B cell (primary cell): ENCODE measurements at regions not wholly inside any gene's neighbourhood (a gene's known extent, or its start where the extent isn't known, plus 50 kb on each side); places are given as distances from the start of the nearest gene placed in this dataset.

Experiments used
- ATAC-seq: fragments of 200-7000 bp; cut with Tn5 transposase; one replicate; pipeline ENCODE4 v1.10.0; 2021; ENCODE audit warnings: low read depth, mild to moderate bottlenecking, moderate number of reproducible peaks, moderate library complexity
- CTCF ChIA-PET: fragments of 350-600 bp; sonication (Branson Sonifier 250); formaldehyde crosslinking; loops from one replicate; lab custom pipeline; 2021; ENCODE audit warnings: antibody characterized with exemption, inconsistent platforms; lab: Charles Lee
- POLR2A ChIA-PET: fragments of 350-600 bp; sonication (Branson Sonifier 250); formaldehyde crosslinking; loops from one replicate; lab custom pipeline; 2021; ENCODE audit warnings: antibody characterized with exemption; lab: Charles Lee
- DNase-seq: peaks from one replicate; pipeline ENCODE4 v3.0.0; 2013
- H2AFZ ChIP-seq: 2 replicates; pipeline ENCODE4 v1.6.1; 2012; ENCODE audit warnings: mild to moderate bottlenecking, low read depth, low read length; ENCODE audit not compliant: insufficient read depth, poor library complexity, severe bottlenecking
- H3K27ac ChIP-seq, 2 donors: 1 replicate in 1 of 2; 2 replicates in 1 of 2; pipeline ENCODE4 v1.5.1; 2012 to 2013; ENCODE audit warnings: low read length in 2 of 2, mild to moderate bottlenecking in 2 of 2, moderate library complexity in 1 of 2
- H3K27me3 ChIP-seq, 4 experiments: fragments of 200-600 bp in 1 of 4; sonication (generic) in 1 of 4; replicated peaks in 1 of 4; 1 replicate in 2 of 4; 2 replicates in 2 of 4; pipeline versions ENCODE4 v1.6.1 to v1.7.0; 2013 to 2016; ENCODE audit warnings: low read length in 3 of 4, mild to moderate bottlenecking in 2 of 4, mixed read lengths in 1 of 4, moderate library complexity in 1 of 4; ENCODE audit not compliant: insufficient read depth in 4 of 4, control insufficient read depth in 3 of 4; ENCODE audit errors: control extremely low read depth in 1 of 4
- H3K36me3 ChIP-seq, 2 experiments: replicated peaks in 1 of 2; 1 replicate in 1 of 2; 2 replicates in 1 of 2; pipeline versions ENCODE4 v1.6.1 to v1.7.1; 2013; ENCODE audit warnings: low read length in 1 of 2; ENCODE audit not compliant: insufficient read depth in 2 of 2, control insufficient read depth in 1 of 2; ENCODE audit errors: control extremely low read depth in 1 of 2, extremely low read depth in 1 of 2
- H3K4me1 ChIP-seq, 2 donors: fragments of 200-600 bp in 1 of 2; sonication (generic) in 1 of 2; 1 replicate in 1 of 2; 2 replicates in 1 of 2; pipeline versions ENCODE4 v1.5.1 to v1.6.1; 2013 to 2017; ENCODE audit warnings: low read length in 2 of 2; ENCODE audit not compliant: control insufficient read depth in 2 of 2, insufficient read depth in 2 of 2
- H3K4me2 ChIP-seq: replicated peaks from 2 replicates; pipeline ENCODE3; 2012; ENCODE audit warnings: mild to moderate bottlenecking, low read depth, low read length; ENCODE audit not compliant: poor library complexity, severe bottlenecking
- H3K4me3 ChIP-seq, 5 experiments: fragments of 200-600 bp in 1 of 5; sonication (generic) in 1 of 5; 1 replicate in 3 of 5; 2 replicates in 2 of 5; pipeline versions ENCODE4 v1.5.1 to v1.7.0; 2011 to 2016; ENCODE audit warnings: low read length in 4 of 5, mild to moderate bottlenecking in 4 of 5, low read depth in 2 of 5, control low read depth in 1 of 5, moderate library complexity in 1 of 5; ENCODE audit not compliant: insufficient read depth in 1 of 5; ENCODE audit errors: control extremely low read depth in 1 of 5, extremely low read depth in 1 of 5
- H3K79me2 ChIP-seq: fragments of 200-600 bp; sonication (generic); one replicate; pipeline ENCODE4 v1.6.0; 2016; ENCODE audit warnings: low read length; ENCODE audit not compliant: control insufficient read depth, insufficient read depth
- H3K9ac ChIP-seq: fragments of 200-600 bp; sonication (generic); 2 replicates; pipeline ENCODE4 v1.6.1; 2017; ENCODE audit warnings: mild to moderate bottlenecking, low read length, moderate library complexity
- H3K9me3 ChIP-seq, 3 donors: one replicate each; pipeline versions ENCODE4 v1.6.1 to v1.7.1; 2013; ENCODE audit warnings: low read length in 2 of 3; ENCODE audit not compliant: control insufficient read depth in 2 of 3, insufficient read depth in 1 of 3; ENCODE audit errors: control extremely low read depth in 1 of 3
- H4K20me1 ChIP-seq: 2 replicates; pipeline ENCODE4 v1.6.0; 2012; ENCODE audit warnings: mild to moderate bottlenecking, low read length; ENCODE audit not compliant: insufficient read depth, control insufficient read depth, poor library complexity, severe bottlenecking
- H3K27ac Mint-ChIP-seq: one replicate; pipeline ENCODE4 v1.8.0; 2021; ENCODE audit warnings: mixed read lengths
- H3K27me3 Mint-ChIP-seq: one replicate; pipeline ENCODE4 v1.8.0; 2021; ENCODE audit warnings: mixed read lengths
- H3K4me1 Mint-ChIP-seq: one replicate; pipeline ENCODE4 v1.8.0; 2021; ENCODE audit warnings: mixed read lengths
- H3K4me3 Mint-ChIP-seq: one replicate; pipeline ENCODE4 v1.8.0; 2021; ENCODE audit warnings: mixed read lengths
- H3K9me3 Mint-ChIP-seq: one replicate; pipeline ENCODE4 v1.8.0; 2022; ENCODE audit warnings: mixed read lengths; ENCODE audit not compliant: insufficient read depth
- CTCF ChIP-seq: fragments of 200-600 bp; IDR thresholded peaks from one replicate; pipeline ENCODE4 v1.8.0; 2022; ENCODE audit warnings: antibody characterized with exemption, mild to moderate bottlenecking
- EZH2 ChIP-seq: IDR thresholded peaks from 2 replicates; pipeline ENCODE4 v1.6.1; 2012; ENCODE audit warnings: borderline replicate concordance, low read depth, mild to moderate bottlenecking, moderate library complexity, low read length; ENCODE audit not compliant: insufficient read depth, poor library complexity, severe bottlenecking
- WGBS: methylation state at CpG from one replicate; pipeline ENCODE4 v1.1.5; 2013; ENCODE audit warnings: missing lambda C conversion rate; ENCODE audit not compliant: insufficient coverage; 5-methylcytosine and 5-hydroxymethylcytosine counted together
- intact Hi-C: fragments of 100-400 bp; cut with micrococcal nuclease; formaldehyde crosslinking; loops from one replicate; pipeline ENCODE4 v1.10.0; 2022

GRCh38 chr5:74069741-74070140 is 443.7 kb downstream of the ARHGEF28 start:
- H3K27ac Mint-ChIP-seq, result no peak overlapping the region
- no peak overlapping the region for H3K4me3 ChIP-seq
- intact Hi-C loops, result no loop called here
- H2AFZ ChIP-seq, result no peak overlapping the region
- no peak for DNase-seq
- H3K4me1 ChIP-seq, result no peaks in the 10 kb centered on the region
- no peak for TF ChIP-seq EZH2
- no peak for TF ChIP-seq CTCF
- CTCF ChIA-PET, result no interaction called here
- no peak overlapping the region for H3K4me2 ChIP-seq
- no peaks in the 10 kb centered on the region for H3K27me3 ChIP-seq
- H4K20me1 ChIP-seq, result no peaks in the 10 kb centered on the region
- no peaks in the 10 kb centered on the region for H3K79me2 ChIP-seq
- WGBS, result 68% methylated on average over 2 of the region's 4 CpGs
- no peak for ATAC-seq
- no peaks in the 10 kb centered on the region for H3K9me3 Mint-ChIP-seq
- no peak overlapping the region for H3K4me3 Mint-ChIP-seq
- H3K4me1 Mint-ChIP-seq, result no peaks in the 10 kb centered on the region
- H3K9me3 ChIP-seq, result no peaks in the 10 kb centered on the region
- no peak overlapping the region for H3K9ac ChIP-seq
- H3K27me3 Mint-ChIP-seq, result no peaks in the 10 kb centered on the region
- no peak overlapping the region for H3K27ac ChIP-seq
- no peaks in the 10 kb centered on the region for H3K36me3 ChIP-seq
- POLR2A ChIA-PET, result no interaction called here

- intact Hi-C loops, result no loop called here
- no peak overlapping the region for H3K27ac Mint-ChIP-seq
- TF ChIP-seq CTCF, result no peak
- TF ChIP-seq EZH2, result no peak
- no peaks in the 10 kb centered on the region for H4K20me1 ChIP-seq
- no peaks in the 10 kb centered on the region for H3K4me1 Mint-ChIP-seq
- H3K79me2 ChIP-seq, result no peaks in the 10 kb centered on the region
- H3K27ac ChIP-seq, result no peak overlapping the region
- H3K9me3 Mint-ChIP-seq, result no peaks in the 10 kb centered on the region
- CTCF ChIA-PET, result no interaction called here
- no peak overlapping the region for H3K4me3 ChIP-seq
- no peak overlapping the region for H3K4me3 Mint-ChIP-seq
- no peaks in the 10 kb centered on the region for H3K9me3 ChIP-seq
- ATAC-seq, result no peak
- no peaks in the 10 kb centered on the region for H3K4me1 ChIP-seq
- H3K27me3 ChIP-seq, result no peaks in the 10 kb centered on the region
- H3K9ac ChIP-seq, result no peak overlapping the region
- no peaks in the 10 kb centered on the region for H3K27me3 Mint-ChIP-seq
- WGBS, result 100% methylated on average over 1 of the region's 5 CpGs
- no peak overlapping the region for H3K4me2 ChIP-seq
- no peak for DNase-seq
- POLR2A ChIA-PET, result no interaction called here
- H2AFZ ChIP-seq, result no peak overlapping the region
- no peaks in the 10 kb centered on the region for H3K36me3 ChIP-seq
Measured at GRCh38 chr5:74067748-74068541, 441.9 kb downstream of the ARHGEF28 start.
